GM21390 (cell line): ENCODE measurements at regions not wholly inside any gene's neighbourhood (a gene's known extent, or its start where the extent isn't known, plus 50 kb on each side); places are given as distances from the start of the nearest gene placed in this dataset.
"Not testable (repeated sequence)": the region's sequence is repeated elsewhere in the genome, so short reads cannot be mapped to it uniquely, and the experiment has no call there.

Source experiments
- ATAC-seq: cut with Tn5 transposase; IDR thresholded peaks from one replicate; pipeline ENCODE4 v1.9.1; 2021; ENCODE audit not compliant: unreplicated experiment

DNA sequence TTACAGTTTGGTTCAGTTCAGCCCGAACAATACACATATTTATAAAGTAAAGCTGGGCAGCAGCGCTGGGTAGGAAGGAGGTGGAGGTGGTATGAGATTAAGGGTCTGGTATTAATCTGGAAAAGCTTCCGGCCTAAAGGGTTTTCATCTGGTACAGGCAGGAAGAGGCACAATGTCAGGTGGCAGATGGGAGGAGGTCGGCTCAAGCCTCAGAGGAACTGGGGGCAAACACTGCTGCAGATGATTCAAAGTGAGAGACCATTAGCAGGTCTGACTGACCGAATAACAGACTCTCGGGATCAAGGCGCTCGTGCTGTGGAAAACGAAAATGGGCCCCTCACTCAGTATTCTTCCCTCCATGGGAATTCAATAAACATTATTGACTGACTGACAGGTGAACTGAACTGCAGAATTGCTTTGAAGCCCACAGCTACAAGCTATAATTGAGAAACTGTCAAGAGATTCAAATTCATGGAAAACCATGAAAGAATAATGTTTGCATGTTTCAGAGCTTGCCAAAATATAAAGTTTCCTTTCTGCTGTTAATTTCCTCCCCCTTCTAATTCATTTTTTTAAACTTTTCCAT lies 75.3 kb downstream of the TMEM167A start:
- no peak for ATAC-seq

DNA sequence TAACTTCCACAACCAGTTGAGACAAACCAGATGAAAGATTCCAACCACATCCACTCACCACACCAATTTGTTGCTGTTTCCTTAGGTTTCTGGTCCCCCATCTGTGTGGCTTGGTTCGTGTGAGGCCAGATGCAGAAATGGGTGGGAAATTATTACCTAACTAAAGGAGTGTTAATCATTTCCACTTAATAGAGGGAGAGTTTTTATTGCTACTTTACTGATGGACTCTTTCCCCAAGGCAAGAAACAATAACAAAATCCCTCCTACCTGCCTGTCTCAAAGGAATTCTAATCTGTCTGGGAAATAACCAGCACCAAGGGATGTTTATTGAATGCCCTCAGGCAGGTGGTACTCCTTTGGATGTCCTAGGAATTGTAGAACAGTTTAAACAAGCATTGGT lies 76.3 kb downstream of the TMEM167A start:
- ATAC-seq, result no peak

DNA sequence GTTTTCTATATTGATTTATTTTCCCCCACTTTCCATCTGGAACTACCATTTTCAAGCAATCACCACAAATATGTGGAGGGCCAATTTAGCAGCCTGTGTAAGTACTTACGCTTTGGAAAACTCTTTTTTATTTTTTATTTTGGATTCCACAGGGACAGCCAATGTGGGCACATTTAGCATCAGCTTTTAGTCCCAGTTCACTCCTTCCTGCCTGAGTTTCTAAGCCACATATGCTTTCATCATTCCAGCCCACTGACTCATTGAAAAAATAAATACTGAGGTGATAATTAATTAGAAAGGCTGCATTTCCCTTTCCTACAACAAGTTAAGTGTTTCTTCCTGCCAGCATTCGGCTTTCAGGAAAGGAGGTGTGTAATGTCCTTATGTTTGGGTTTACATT lies 76.8 kb downstream of the TMEM167A start:
- no peak for ATAC-seq

DNA sequence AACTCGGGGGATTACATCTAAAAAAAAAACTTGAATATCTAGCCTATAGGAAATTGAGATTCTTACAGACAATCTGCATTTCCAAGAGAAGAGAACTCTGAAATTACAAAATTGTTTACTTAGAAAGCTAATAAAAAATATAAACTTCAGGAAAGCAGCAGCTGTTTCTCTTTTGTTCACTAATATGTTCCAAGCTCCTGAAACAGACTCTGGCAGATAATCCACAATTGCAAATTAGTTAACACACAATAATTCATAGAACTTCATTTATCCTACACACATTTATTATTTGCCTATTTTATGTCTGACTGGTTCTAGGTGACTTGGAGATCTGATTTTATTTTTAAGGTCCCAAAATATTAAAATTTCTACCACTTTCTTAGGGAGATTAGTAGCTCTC lies 83.8 kb downstream of the TMEM167A start:
- ATAC-seq, result no peak

DNA sequence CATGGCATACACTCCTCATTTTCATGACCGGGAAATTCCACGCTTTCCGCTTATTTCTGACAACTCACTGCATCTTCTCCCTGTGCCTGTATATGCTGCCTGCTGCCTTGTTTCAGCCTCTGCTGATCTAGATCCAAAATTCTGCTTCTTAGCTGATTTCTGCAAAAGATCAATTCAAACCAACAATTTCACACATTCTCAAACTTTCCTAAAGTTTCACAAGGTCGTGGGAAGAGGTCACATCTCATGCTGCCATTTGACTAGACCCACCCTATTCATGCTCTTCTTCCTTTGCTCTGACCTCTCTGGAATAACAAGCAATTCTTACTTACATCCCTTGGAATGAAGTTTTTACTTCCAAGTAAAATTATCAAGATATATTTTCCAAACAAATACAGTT lies 84.5 kb downstream of the TMEM167A start:
- no peak for ATAC-seq

DNA sequence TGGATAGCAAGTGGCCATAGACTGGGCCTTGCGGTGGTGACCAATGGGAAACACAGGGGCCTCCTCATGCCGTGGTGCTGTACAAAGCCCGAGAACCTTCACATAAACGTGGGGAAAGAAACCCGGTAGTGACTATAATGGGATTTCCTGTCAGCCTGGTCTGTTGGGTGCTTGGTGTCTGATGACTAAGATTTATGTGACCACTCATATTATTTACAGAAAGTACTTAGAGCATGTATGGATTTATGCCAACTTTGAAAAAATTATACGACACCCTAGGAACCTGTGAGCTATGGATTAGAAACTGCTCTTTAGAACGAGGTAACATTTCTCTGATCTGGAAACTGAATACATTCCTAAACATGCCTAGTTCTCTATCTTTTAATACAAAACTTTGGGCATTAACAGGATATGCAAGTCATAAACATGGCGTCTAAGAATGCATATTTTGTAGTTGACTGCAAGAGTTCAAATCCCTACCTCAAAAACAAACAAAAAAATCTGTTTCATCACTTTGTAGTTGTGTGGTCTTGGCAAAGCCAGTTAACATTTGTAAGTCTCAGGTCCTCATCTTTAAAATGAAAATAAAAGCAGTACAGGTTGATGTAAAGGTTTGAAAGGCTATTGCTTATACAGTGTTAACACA lies 85.4 kb downstream of the TMEM167A start:
- no peak for ATAC-seq

DNA sequence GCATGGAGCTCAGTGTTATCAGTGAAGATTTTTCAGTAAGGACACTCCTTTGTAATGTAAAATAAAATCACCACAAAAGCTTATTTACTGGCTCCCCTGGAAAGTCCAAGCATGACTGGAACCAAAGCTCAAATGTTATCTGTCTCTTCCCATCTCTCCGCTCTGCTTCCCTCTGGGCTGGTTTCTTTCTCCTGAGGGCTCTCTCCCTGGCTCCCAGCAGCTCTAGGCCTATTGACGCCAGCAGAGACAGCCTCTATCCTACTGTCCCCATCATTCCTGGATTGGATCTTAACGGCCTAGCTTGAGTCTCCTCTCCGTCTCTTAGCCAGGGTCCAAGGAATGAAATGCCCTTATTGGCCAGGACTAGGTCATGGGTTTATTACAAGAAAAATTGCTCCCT lies 86.1 kb downstream of the TMEM167A start:
- no peak for ATAC-seq

DNA sequence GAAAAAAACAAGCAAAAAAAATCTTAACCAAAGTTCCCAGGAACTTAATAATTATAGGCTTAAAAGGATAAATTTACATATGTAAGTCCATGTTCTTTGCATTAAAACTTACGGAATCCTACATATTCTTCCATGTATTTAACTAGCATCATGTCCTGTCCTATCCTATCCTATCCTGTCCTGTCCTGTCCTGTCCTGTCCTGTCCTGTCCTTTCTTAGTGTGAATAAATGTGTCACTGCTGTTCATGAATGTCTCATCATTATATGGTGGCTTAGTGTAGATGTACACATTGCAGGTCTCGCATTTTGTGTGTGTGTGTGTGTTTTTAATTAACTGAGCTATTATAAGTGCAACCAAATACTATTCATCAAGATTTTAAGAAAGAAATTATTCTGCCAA lies 90.0 kb downstream of the TMEM167A start:
- no peak for ATAC-seq

DNA sequence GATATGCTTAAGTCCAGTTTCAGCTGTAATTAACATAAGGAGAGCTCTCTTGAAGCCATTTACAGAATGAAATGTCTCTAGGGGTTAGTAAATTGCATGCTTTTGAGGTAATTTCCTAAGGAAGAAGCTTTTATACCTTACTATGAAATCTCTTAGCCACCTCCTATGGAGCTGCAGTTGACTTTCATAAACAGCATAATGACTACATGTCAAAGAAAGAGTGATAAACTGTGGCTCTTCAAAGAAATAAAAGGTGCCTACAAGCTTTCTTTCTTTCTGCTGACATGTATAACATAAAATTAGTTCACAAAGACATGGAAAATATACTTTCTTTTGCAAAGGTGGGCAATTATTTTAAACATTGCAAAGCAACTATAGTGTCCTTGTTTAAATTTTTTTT lies 90.8 kb downstream of the TMEM167A start:
- ATAC-seq, result no peak

DNA sequence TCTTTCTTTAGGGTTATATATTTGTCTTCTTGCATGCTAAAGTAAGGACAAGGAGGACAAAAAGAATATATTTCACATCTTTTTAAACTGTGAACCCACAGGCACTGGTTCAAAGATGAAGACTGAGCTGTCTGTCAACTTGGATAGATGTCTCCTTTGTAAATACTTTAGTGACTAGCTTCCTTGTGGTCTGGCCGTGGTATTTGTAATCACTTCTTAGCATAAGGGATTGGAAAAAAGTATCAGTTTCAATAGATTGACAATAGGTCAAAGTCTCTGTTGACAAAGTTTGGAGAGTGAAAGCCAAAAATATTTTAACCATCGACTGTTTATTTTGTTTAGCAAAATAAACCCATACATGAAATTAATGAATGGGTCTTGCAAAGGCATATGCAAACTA lies 91.4 kb downstream of the TMEM167A start:
- ATAC-seq, result no peak

DNA sequence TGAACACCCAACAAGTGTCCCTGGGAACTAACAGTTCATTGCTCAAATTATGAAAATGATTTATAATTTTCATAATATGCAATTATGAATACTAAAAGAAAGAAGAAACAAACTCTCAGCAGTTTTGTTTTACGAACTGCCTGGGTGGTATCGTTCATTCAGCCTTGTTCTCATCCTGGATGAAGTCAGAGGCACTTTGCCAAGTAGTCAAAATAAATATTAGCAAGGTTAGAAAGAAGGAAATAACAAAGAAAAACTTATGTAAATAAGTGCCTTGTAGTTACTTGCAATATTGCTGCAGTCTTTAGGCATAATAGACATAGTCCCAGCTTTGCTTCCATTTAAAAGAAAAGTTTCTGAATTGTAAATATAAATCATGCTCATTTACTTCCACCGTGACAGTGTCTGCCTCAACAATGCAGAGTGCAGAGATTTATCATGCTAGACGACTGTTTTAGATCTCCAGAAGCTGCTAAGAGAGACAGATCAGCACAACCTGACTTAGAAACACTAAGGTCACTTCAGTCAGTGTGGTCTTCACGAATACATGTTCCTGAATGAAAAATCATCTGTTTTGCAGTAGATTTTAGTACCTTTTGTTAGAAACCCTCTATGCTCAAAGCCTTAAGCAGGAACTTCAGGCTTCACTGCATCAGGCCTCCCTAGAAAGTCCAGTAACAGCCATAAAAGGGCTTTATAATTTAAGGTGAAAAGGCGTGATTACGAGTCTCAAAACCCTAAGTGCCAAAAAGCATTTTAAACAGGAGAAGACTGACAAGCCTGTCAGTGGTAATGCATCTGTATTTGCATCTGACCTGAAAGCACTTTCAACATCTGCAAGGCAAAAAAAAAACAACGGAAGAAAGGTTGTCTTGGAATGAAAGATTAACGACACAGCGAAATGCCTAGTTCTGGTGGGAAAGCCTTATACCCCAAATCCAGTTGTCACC lies 92.1 kb downstream of the TMEM167A start:
- ATAC-seq, result no peak

DNA sequence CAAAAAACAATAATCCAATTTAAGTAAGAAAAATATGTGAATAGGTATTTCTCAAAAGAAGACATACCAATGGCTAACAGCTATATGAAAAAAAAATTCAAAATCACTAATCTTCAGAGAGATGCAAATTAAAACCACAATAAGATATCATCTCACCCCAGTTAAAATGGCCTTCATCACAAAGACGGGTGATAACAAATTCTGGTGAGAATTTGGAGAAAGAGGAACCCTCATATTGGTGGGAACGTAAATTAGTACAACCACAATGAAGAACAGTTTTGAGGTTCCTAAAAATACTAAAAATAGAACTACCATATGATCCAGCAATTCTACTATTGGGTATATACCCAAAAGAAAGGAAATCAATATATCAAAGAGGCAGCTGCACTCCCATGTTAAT lies 94.3 kb downstream of the TMEM167A start:
- ATAC-seq, result no peak

DNA sequence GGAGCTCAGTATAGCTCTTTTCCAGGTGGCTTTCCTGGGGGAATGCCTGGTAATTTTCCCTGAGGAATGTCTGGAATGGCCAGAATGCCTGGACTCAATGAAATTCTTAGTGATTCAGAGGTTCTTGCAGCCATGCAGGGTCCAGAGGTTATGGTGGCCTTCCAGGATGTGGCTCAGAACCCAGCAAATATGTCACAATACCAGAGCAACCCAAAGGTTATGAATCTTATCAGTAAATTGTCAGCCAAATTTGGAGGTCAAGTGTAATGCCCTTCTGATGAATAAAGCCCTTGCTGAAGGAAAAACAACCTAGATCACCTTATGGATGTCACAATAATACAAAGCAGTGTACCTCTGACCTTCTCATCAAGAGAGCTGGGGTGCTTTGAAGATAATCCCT lies 100.3 kb downstream of the TMEM167A start:
- not testable (repeated sequence) for ATAC-seq

DNA sequence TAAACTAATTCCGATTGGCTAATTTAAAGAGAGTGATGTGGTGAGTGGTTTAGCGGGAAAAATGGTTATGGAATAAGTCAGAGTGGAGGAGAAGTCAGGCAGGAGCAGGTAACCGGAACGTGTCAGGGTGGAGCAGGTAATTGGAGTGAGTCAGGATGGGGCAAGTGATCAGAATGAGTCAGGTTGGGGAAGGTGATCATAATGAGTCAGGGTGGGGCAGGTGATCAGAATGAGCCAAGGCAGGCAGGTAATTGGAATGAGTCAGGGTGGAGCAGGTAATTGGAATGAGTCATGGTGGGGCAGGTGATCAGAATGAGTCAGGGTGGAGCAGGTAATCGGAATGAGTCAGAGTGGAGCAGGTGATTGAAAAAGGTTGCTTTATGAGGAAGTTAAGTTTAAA lies 101.4 kb downstream of the TMEM167A start:
- no peak for ATAC-seq

DNA sequence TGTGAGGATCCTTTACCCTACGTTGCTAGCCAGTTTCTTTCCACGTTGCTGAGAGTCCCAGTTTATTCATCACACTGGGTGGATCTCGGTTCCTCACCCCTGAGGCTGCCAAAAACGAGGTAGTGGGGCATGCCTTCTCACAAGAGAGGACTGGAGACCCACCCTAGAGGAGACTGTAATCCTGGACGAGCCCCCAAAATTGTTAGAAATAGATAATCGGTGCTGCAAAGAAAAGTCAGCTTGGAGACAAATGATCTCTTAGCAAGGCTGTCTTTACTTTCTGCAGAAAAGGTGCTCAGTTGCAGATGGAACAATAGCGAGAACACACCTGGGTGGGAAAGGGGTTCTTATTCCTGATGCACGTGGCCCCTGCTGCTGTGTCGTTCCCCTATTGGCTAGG lies 101.8 kb downstream of the TMEM167A start:
- ATAC-seq, result no peak

DNA sequence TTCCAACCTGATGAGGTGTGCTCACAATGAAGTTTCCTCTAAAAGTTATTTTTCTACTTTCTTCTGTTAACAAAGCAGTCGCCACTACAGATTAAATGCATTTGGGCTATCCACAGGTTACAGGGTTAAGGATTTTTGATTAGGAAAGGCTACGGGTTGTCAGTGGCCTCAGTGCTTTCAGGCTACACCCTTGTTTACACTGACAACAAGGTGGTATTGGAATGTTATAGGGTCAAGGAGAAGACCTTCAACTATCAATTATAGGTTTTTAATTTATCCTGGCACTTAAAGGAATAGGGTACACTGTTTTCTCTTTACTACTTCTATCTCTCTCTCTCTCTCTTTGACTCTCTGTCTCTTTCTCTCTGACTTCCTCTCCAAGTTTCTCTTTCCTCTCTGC lies 102.8 kb downstream of the TMEM167A start:
- ATAC-seq, result not testable (repeated sequence)

DNA sequence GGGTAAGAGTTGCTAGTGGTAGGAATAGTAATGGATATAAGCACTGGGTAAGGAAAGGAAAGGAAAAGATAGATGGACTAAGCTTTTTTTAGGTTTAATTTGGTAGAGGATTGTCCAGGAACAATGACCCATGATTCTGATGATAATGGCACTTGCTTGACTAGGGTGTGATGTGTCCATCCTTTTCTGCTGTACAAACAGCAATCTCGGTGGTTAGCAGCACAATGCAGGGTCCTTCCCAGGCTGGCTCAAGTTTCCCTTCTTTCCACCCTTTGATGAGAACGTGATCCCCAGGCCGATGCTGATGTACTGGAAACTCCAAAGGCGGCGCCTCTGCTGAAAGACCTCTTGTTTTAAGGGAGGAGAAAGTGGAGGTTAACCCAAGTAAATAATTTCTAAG lies 105.3 kb downstream of the TMEM167A start:
- ATAC-seq, result no peak

DNA sequence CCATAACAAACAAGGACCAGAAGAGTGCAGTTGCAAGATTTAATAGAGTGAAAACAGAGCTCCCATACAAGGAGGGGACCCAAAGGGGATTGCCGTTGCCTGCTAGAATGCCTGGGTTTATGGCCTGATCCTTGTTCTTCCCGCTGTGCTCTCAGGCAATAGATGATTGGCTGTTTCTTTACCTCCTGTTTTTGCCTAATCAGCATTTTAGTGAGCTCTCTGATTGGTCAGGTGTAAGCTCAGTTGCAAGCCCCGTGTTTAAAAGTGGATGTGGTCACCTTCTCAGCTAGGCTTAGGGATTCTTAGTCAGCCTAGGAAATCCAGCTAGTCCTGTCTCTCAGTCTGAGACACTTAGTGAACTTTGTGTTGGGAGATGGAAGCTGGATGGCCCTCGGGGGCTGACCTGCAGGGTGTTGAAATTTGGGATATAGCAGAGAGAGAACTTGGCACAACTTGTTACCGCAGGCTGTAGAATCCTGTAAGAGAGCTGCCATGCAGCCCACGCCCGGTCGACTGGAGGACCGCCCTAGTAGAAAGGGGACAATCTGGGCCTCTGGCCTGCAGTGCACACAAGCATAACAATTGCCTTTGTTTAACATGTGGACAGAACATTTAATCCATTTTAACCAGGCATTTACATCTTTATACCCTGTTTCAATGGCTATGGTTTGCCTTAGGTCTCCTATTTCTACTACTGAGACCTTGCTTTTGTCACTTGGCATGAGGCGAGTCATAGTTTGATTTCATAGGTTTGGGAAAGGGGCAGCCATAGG lies 106.0 kb downstream of the TMEM167A start:
- not testable (repeated sequence) for ATAC-seq

DNA sequence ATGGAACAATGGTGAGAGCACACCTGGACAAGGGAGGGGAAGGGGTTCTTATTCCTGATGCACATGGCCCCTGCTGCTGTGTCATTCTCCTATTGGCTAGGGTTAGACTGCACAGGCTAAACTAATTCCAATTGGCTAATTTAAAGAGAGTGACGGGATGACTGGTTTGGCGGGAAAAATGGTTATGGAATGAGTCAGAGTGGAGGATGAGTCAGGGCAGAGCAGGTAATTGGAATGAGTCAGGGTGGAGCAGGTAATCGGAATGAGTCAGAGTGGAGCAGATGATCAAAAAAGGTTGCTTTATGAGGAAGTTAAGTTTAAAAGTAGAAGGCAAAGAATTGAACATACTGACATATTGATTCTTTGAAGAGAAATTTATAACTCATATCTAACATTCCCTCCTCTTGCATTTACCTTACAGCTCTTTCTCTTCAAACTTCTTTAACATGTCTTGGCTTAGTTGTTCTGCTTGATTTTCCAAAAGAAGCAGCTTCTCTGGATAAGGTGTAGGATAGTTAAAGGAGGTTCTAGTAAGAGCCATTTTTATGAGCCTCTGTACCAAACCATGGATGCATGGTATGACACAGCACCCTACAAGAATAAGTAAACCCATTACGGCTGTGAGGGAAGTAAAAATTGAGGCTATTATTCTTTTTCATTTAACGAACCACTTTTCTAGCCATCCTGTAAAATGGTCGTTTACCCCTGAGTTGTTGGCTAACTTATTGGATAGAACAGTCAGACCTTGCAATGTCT lies 107.8 kb downstream of the TMEM167A start:
- ATAC-seq, result not testable (repeated sequence)

DNA sequence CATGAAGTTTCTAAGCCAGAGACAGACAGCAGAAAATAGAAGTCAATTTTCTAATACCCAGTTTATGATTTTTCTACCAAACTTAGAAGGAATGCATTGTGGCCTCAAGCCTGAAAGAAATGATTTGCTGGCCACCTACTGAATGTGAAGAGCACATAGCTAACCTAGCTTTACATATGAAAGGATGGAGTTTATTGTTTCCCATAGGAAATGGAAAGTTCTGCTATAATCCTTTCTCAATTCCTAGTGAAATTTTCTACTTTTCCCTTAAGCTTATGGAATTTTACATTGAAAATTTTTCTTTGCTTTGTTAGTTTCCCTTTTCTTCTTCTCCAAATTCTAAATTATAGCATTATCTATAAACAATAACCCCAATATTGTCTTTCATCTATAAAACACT lies 110.1 kb downstream of the TMEM167A start:
- no peak for ATAC-seq

DNA sequence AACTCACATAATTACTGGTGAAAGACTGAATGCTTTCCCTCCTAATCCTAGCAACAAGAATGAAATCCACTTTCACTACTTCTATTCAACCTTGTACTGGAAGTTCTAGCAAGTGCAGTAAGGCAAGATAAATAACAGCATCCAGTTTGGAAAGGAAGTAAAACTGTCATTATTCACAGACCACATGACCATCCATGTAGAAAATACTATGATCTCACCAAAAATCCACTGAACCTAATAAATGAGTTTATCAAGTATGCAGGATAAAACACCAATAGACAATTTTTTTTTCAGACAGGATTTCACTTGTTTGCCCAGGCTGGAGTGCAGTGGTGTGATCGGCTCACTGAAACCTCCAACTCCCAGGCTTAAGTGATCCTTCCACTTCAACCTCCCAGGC lies 117.7 kb downstream of the TMEM167A start:
- ATAC-seq, result no peak
